ENCODE measurements at regions not wholly inside any gene's neighbourhood (a gene's known extent, or its start where the extent isn't known, plus 50 kb on each side); places are given as distances from the start of the nearest gene placed in this dataset.
"Not testable (repeated sequence)": the region's sequence is repeated elsewhere in the genome, so short reads cannot be mapped to it uniquely, and the experiment has no call there.

DNA sequence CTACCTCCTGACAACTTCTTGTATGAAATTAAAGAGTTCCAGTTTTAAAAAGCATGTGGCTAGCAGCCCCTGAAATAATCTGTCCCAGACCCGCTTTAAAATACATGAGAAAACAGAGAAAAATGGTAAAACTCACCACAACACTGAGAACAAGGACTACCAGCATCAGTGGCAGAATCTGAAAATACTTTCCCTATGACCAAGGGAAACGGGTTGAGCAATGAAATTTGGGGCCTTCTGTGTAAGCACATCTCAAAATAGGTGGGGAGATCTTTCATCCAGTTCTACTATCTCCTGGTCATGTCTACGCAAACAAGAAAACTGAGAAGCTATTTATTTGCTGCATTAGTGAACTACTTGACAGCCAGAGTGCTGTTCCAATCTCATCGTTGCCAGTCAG is 172.3 kb downstream of the LNPK start:
- DNase-seq (ENCODE audit: low read depth), result no peak

DNA sequence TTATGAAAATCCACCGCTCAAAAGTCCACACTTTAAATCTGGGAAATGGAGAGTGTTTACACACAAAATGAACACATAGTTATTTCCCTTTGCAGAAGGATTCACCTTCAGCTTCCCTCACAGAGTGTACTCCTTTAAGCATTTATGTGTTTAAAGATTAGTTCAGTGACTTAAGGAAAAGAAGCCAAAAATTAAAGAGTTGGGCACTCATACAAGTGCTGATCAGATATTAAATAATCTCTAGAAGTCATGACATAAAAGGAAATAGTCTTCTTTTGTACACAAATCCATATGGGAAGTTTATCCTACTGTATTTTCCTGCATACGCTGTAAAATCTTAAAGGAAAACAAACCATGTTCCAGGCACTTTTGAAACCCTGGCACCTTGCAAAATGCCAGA is 174.2 kb downstream of the LNPK start:
- DNase-seq (ENCODE audit: low read depth), result no peak

DNA sequence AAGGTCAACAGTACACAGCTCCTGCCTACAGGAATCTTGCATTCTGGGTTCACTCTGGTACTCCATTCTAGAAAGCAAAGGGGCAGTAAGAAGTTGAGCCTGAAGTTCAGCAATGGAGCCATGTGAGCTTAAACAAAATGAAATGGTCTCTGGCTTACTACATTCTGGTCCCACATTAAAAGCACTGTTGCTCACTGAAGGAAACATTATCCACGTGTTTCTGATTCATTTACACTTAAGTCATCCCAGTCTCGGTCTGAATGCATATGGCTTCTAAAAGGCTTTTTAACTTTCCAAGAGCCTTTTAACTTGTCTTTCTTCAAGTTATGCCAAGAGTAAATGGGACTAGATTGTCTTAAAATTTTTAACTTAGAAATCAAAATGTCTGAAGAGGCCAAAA is 177.8 kb downstream of the LNPK start:
- no peak for DNase-seq (ENCODE audit: low read depth)

DNA sequence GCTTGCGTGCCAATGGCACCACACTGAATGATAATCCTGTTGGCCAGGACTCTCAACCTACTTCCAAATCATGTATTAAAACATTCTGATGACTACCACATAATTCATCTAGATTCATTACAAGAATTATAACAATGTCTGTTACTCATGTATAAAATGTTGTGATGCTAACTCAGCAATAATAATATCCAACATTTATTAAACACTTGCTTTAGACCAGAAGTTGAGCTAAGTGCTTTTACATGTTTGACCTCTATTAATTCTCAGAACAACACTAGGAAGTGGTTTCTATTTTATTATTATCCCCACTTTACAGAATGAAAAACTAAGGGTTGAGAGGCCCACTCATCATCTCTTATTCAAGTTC is 178.4 kb downstream of the LNPK start:
- no peak for DNase-seq (ENCODE audit: low read depth)

DNA sequence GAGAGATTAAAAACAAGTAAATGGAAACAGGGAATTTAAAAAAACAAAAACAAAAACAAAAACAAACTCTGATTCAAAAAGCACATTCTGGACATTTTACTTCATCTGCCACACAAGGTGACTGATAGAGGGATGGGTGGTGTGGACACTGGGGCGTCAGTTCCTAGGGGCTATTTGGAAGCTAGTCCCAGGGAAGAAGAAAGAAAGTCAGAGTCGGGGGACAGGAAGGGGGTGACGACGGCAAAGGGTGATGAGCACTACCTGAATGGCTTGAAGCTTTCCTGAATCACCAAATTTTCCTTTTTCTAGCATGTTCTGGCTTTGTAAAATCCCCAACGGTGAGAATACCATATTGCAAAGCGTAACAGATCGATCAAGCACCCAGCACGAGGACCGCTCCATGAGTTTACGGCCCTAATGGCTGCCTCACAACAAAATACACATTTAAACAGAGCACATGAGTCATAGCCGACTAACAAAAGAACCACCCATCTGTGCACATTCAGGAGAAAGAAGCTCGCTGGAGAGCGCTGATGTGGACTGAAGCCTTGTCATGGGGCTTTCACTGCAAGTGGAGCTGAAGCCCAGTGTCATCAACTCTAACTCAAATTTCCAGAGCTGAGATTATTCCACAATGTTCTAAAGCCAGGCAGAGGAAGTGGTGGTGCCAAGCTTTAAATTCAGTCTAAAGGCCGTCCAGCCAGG is 178.9 kb downstream of the LNPK start:
- no peak for DNase-seq (ENCODE audit: low read depth)

DNA sequence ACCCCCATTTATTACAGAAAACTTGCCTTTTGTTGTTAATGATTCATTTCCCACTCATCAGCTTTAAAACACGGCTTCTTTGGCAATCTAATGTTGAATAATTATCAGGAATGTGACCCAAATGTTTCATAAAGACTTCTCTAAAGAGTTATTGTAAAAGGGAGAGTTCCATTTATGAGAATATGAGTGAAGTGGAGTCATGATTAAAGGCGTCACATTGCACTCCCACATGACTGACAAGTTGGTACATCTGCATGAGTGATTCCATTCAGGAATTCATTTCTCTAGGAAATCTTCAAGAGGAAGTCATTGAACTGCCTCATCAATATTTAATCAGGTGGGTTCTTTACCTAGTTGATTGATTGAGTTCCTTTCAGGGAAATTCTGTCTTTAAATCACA is 184.8 kb downstream of the LNPK start:
- no peak for DNase-seq (ENCODE audit: low read depth)

DNA sequence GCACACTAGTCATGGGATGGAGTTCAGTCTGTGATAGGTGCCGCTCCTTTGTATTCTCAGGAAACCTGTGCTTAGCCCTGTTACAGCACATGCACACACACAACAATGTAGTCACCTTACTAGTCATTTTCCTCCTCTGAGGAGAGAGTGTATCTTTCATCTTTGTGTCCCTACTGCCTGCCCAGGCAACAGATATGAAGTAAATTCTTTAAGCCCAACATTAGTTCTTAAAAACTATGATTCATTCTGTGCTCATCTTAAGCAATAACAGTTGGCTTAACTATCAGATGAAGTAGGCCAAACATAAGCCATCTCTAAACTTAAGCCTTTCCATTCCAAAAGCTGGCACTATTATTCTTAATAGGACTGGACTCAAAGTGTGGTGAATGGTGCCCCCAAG is 186.5 kb downstream of the LNPK start:
- no peak for DNase-seq (ENCODE audit: low read depth)

DNA sequence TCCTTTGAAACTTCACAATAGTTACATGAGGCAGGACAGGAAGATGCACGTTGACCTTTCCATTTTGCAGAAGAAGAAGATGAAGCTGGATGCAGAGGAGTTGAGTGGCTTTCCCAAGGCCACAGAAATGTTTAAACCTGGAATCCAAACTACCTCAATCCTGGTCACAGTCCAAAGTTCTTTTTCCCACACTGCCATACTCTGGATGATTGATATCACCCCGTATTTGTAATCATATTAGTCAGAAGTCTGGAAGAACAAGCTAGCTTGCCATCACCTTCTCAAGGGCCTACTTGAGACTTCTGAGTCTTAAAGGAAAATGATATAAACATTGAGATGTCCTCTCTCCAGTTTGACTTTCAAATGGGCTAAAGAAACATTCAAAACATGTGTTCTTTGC is 190.1 kb downstream of the LNPK start:
- no peak for DNase-seq (ENCODE audit: low read depth)

DNA sequence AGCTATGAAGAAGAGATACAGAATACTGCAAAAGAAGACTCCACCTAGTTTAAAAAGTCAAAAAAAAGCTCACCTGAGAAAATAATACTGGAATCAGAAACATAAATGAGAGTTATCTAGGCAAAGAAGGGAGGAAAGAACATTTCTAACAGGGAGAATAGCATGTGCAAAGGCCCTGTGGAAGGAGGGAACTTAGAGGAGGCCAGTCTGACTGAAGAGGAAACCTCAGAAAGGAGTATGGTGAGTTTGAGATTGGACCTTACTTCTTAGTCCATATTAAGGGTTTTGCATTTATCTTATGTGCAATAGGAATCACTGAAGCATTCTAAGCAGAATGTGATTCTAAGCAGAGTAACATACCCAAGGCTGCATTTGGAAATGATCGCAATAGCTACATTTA is 193.2 kb downstream of the LNPK start:
- DNase-seq (ENCODE audit: low read depth), result no peak

DNA sequence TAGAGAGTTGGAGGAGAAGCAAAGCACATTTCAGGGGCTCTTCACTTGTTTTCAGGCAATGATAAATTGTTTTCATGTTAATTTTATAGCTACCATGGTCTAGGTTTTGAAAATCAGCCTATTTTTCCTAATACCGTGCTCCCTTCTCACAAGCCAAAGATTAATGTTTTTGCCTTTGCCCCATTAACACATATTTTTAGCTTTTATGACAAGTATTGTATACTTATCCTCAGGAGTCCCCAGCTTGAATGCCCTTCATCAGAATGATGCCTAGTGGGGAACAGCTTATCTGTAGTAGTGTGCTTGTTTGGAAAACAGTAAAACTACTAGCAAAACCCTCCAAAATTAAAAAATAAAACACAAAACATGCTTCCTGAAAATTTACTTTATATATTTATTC is 194.0 kb downstream of the LNPK start:
- no peak for DNase-seq (ENCODE audit: low read depth)

DNA sequence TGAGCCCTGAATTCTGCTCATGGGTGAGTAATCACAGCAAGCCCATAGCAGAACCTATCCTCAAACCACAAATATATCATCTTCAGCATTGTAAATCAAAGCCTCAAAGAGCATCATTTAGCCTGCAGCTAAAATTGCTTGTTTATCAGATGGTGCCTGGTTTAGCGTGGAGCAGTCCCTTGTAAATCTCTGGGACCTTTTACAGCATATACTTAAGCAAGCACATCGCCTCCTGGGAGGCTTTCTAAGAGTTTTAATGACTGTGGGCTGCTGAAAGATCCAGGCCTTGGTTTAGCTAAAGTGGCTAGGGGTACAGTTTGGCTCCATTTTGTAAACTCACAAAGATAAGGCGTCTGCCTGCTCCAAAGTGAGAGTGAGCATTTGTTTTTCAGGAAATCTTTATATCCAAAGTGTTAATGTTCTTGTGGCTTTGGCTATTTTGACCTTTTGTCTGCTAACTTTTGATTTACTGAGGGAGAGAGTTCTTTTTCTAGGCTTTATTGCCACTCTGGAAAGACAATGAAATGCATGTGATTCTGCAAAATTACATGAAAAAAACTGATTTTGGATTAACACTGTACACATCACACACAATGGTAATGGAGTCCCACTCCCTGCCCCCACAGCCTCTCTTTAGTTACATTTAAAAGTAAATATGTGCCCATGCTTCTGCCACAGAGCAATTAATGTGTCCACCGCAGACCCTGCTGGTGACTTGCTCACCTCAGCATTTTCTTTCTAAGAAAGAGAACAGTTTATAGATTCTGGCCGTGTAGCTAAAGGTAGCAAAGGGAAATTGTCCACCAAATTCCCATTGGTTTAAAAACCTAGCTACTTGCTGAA is 194.8 kb downstream of the LNPK start:
- no peak for DNase-seq (ENCODE audit: low read depth)

DNA sequence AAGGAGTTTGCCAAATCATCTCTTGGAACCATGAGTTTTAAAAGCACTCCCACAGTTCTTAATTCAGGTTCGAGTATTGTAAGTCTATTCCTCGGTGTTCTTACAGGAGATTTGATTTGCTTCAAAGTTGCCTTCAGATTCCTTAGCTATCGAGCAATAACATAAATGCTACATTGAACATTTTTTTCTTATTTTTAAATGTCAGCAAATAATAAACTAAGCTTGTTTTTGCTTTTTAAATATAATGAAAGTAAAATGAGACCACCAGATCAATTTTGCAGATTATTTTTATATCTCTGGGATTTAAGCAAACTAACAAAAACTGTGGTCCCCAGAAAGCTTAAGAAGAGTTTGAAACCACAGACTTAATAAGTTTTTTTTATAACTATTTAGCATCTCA is 195.5 kb downstream of the LNPK start:
- DNase-seq (ENCODE audit: low read depth), result no peak

DNA sequence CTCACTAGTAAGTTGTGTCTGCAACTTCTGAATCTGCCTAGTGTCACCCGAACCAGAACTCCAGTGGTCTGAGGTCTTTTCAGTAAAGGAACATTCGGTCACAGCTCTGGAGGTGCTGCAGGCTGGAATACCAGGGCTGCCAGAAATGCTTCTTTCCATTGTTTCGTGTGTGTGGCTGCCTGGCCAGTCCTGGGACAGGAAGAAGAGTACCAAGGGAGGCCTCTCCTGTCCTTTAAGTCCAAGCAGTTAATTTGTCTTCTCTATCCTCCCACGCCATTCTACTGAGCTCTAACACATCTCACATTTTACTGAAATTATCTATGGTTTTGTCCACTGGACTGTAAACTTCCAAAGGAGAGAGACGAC is 196.0 kb downstream of the LNPK start:
- no peak for DNase-seq (ENCODE audit: low read depth)

DNA sequence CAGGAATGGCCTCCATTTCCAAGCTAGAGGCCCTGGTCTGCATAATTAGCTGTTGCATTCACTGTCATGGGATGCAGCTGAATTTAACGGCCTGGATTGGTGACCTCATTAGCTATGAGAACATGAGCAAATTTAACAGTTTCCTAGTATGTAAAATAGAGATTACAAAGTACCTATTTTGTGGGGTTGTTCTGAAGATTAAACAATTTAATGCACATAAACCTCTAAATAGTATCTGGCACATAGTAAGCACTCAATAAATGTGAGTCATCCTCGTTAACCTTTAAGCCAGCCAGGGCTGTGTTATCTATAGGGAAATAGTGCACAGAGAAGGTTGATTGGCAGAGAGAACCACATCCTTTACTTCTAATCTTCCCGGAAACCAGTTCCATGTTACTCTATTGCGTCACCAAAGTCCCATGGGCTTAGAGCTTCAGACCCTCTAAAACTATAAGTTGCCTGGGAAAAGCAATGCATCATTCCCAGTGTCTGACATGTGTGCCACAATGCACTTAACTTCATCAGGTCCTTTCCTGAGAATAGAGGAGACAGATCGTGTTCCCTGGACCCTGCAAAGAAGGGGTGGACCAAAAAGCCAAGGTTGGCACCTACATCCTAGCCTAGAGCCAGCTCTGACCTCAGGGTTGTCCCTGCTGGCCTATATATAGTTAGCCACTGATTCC is 196.5 kb downstream of the LNPK start:
- no peak for DNase-seq (ENCODE audit: low read depth)

DNA sequence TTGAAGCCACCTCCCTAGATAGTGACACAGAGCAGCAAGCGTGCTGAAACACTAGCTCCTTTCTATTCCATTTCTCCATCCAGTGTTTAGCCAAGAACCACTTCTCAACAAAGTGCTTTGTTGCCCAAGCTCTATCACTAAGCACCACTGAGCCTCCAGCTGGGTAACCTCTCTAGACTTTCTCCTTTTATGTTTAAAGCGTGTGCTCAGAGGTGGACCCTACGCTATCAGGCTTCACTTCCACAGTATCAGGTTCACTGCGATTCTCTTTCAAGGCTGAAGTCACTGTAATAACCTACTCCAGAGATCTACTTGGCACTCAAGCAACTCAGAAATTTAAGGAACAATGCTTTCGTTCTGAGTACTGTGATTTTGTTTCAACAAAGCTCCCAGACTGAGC is 197.9 kb downstream of the LNPK start:
- DNase-seq (ENCODE audit: low read depth), result no peak

DNA sequence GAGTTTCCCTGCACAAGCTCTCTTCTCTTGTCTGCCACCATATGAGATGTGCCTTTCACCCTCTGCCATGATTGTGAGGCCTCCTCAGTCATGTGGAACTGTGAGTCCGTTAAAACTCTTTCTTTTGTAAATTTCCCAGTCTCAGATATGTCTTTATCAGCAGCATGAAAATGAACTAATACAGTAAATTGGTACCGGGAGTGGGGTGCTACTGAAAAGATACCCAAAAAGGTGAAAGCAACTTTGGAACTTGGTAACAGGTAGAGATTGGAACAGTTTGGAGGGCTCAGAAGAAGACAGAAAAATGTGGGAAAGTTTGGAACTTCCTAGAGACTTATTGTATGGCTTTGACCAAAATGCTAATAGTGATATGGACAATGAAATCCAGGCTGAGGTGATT is 205.6 kb downstream of the LNPK start:
- not testable (repeated sequence) for DNase-seq (ENCODE audit: low read depth)

DNA sequence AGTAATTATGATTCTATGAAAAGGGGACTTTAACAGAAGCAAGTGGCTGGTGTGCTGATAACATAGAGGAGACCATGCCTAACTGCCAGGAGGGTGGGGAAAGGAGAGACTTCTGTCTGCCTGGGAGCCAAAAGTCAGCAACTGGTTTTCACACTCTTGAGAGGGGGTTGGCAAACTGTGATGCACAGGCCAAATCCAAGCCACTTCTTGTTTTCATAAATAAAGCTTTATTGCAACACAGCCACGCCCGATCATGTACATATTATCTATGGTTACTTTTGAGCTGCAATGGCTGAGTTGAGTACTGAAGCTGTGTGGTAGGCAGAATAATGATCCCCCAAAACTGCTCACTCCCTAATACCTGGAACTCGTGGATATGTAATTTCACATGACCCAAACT is 208.4 kb downstream of the LNPK start:
- DNase-seq (ENCODE audit: low read depth), result no peak

DNA sequence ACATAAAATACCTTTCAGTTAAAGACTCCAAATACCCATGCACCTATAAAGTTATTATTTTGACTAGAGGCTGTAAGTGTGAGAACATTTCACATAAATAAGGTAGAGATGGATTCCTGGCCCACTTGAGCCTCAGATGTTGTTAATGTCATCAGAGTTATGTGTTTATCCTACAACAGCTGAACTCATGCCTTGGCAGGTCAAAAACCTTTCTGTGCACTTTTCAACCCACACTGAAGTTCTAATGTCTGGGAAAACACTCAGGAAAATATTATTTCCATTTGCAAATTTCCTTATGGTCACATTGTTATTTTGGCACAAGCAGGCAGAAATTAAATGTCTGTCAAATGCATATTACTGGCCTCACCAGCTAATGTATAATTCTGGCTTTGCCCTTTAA is 209.2 kb downstream of the LNPK start:
- DNase-seq (ENCODE audit: low read depth), result no peak

DNA sequence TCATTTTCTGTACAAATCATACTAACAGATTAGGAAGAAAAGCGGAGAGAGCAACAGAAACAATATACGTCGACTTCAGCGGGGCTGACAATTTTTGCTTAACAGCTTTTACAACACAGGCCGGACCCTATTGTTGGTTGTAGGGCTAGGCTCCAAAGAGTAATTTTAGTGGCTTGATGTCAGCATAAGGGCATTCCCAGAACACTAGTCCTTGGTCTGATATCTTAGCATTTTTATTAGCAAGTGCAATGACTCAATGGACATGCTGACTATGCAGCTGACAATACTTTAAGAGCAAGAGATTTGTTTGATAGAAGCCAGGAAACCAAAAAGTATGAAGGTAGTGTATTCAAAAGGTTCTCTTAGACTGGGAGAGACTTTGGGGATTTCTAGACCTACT is 209.9 kb downstream of the LNPK start:
- DNase-seq (ENCODE audit: low read depth), result no peak

DNA sequence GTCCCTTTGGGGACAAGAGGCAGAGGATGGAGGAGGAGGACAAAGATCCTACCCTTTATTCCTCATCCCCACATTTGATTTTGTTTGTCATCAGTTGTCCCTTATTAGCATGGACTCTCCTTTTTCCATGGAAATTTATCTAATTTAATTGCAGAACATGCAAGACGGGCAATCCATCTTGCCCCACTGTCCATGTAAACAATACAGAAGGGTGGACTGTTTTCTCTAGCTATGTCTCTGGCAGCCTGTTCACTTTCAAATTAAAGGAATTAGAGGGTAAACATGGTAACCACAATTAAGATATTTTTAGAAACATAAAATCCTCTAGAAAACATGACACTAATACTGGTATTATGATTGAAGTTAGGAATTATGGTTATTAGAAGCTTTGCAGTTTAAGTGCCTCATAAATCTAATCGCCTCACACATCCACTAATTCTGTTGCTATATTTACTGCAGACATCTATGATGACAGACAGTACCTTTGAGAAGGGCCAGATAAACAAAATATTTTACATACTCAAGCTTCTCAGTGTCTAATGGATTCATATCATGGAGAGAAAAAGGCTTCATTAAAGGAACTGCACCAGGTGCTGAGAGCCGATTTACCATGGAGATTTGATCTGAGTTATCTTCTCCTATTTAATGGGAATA is 215.5 kb downstream of the LNPK start:
- DNase-seq (ENCODE audit: low read depth), result no peak

DNA sequence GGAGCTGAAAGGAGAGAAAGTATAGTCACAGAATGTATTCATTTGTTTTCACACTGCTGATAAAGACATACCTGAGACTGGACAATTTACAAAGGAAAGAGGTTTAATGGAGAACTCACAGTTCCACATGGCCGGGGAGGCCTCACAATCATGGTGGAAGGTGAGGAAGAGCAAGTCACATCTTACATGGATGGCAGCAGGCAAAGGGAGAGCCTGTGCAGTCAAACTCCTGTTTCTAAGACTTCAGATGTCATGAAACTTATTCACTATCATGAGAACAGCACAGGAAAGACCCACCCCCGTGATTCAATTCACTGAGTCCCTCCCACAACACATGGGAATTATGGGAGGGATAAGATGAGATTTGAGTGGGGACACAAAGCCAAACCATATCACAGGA is 224.7 kb downstream of the LNPK start:
- not testable (repeated sequence) for DNase-seq (ENCODE audit: low read depth)

DNA sequence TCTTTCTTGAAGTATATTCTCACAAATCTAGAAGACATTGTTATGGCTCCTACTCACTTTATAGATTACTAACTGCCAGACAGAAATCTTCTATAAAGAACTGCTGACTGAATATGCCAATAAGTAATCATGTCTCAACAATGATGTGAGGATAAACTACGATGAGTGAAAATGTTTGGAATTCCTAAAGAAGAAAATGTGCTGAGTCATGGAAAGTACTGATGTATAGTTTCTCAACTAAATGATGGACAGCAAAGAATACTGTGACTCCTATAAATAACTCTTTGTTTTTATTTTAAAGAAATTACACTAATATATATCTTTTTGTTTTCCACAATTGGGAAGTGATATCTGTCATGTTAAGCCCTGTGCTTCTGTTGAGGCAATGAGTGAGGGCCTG is 232.9 kb downstream of the LNPK start:
- DNase-seq (ENCODE audit: low read depth), result peak; percentile 9

DNA sequence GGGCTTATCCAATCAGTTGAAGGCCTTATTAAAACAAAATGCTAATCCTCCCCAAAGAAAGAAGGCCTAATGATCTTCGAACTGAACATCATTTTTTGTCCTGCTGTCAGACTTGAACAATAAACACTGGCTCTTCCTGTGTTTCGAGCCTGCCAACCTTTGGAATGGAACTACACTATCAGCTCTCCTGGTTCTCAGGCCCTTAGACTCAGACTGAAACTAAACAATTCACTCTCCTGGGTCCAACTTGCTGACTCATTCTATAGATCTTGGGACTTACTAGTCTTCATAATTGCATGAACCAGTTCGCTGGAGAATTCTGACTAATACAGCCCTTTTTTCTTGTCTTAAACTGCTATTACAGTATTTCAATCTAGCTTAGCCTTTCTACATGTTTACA is 235.2 kb downstream of the LNPK start:
- DNase-seq (ENCODE audit: low read depth), result peak; percentile 16

All from iris pigment epithelial cell (primary cell).